ENCODE measurements at regions not wholly inside any gene's neighbourhood (a gene's known extent, or its start where the extent isn't known, plus 50 kb on each side); places are given as distances from the start of the nearest gene placed in this dataset.

GRCh38 chr14:23785208-23785607 is 149.0 kb downstream of the DHRS2 start:
- TF ChIP-seq MAX (IDR thresholded peaks at IDR 0.05; ENCODE audit: low read depth, low read length) (no peak), POLR2A (IDR thresholded peaks at IDR 0.05; ENCODE audit: extremely low read depth, insufficient read length) (no peak), CTCF (IDR thresholded peaks at IDR 0.05; ENCODE audit: low read depth, low read length) (no peak), MYC (IDR thresholded peaks at IDR 0.05; ENCODE audit: low read depth, low read length) (no peak)

GRCh38 chr14:23787436-23787835 is 151.3 kb downstream of the DHRS2 start:
- TF ChIP-seq CTCF (IDR thresholded peaks at IDR 0.05; ENCODE audit: low read depth, low read length) (no peak), MYC (IDR thresholded peaks at IDR 0.05; ENCODE audit: low read depth, low read length) (no peak), POLR2A (IDR thresholded peaks at IDR 0.05; ENCODE audit: extremely low read depth, insufficient read length) (no peak), MAX (IDR thresholded peaks at IDR 0.05; ENCODE audit: low read depth, low read length) (no peak)
- DNase-seq (ENCODE audit: low read depth), result no peak
- H3K4me3 ChIP-seq (ENCODE audit: low read depth, low read length), result no peak overlapping the region

More at GRCh38 chr14:23785208-23785607, 149.0 kb downstream of the DHRS2 start:
- no peak overlapping the region for H3K4me3 ChIP-seq (ENCODE audit: low read depth, low read length)
- DNase-seq (ENCODE audit: low read depth), result no peak

- no peak for DNase-seq (ENCODE audit: low read depth)
- TF ChIP-seq MYC (IDR thresholded peaks at IDR 0.05; ENCODE audit: low read depth, low read length) (no peak), POLR2A (IDR thresholded peaks at IDR 0.05; ENCODE audit: extremely low read depth, insufficient read length) (no peak), CTCF (IDR thresholded peaks at IDR 0.05; ENCODE audit: low read depth, low read length) (no peak), MAX (IDR thresholded peaks at IDR 0.05; ENCODE audit: low read depth, low read length) (no peak)
- no peak overlapping the region for H3K4me3 ChIP-seq (ENCODE audit: low read depth, low read length)
These were observed 153.5 kb downstream of the DHRS2 start for GRCh38 chr14:23789696-23790095.

GRCh38 chr14:23793532-23793931 is 157.4 kb downstream of the DHRS2 start:
- no peak for TF ChIP-seq CTCF (IDR thresholded peaks at IDR 0.05; ENCODE audit: low read depth, low read length)
- TF ChIP-seq POLR2A (IDR thresholded peaks at IDR 0.05; ENCODE audit: extremely low read depth, insufficient read length), result no peak
- no peak for TF ChIP-seq MYC (IDR thresholded peaks at IDR 0.05; ENCODE audit: low read depth, low read length)
- TF ChIP-seq MAX (IDR thresholded peaks at IDR 0.05; ENCODE audit: low read depth, low read length), result no peak
- DNase-seq (ENCODE audit: low read depth), result no peak
- H3K4me3 ChIP-seq (ENCODE audit: low read depth, low read length), result no peak overlapping the region

GRCh38 chr14:23800811-23801210 is 152.8 kb upstream of the DHRS4 start:
- no peak overlapping the region for H3K4me3 ChIP-seq (ENCODE audit: low read depth, low read length)
- no peak for DNase-seq (ENCODE audit: low read depth)
- TF ChIP-seq CTCF (IDR thresholded peaks at IDR 0.05; ENCODE audit: low read depth, low read length), result no peak
- TF ChIP-seq POLR2A (IDR thresholded peaks at IDR 0.05; ENCODE audit: extremely low read depth, insufficient read length), result no peak
- TF ChIP-seq MAX (IDR thresholded peaks at IDR 0.05; ENCODE audit: low read depth, low read length), result no peak
- no peak for TF ChIP-seq MYC (IDR thresholded peaks at IDR 0.05; ENCODE audit: low read depth, low read length)

- DNase-seq (ENCODE audit: low read depth), result no peak
- H3K4me3 ChIP-seq (ENCODE audit: low read depth, low read length), result no peak overlapping the region
- TF ChIP-seq CTCF (IDR thresholded peaks at IDR 0.05; ENCODE audit: low read depth, low read length) (no peak), POLR2A (IDR thresholded peaks at IDR 0.05; ENCODE audit: extremely low read depth, insufficient read length) (no peak), MYC (IDR thresholded peaks at IDR 0.05; ENCODE audit: low read depth, low read length) (no peak), MAX (IDR thresholded peaks at IDR 0.05; ENCODE audit: low read depth, low read length) (no peak)
These were observed 151.8 kb upstream of the DHRS4 start for GRCh38 chr14:23801766-23802165.

Data from NB4 (cell line).